Panc1 (cell line): ENCODE measurements at regions not wholly inside any gene's neighbourhood (a gene's known extent, or its start where the extent isn't known, plus 50 kb on each side); places are given as distances from the start of the nearest gene placed in this dataset.

ENCODE experiments used
- CTCF ChIP-seq: fragments of 450-650 bp; IDR thresholded peaks from 2 replicates; pipeline ENCODE4 v1.5.1; 2017; ENCODE audit warnings: mild to moderate bottlenecking
- POLR2AphosphoS5 ChIP-seq: IDR thresholded peaks from 2 replicates; pipeline ENCODE4 v1.6.1; 2012; ENCODE audit warnings: mild to moderate bottlenecking, low read depth, low read length, moderate library complexity
- TF ChIP-seq, protein P1 (sequence below), 2 experiments: IDR thresholded peaks; 2 replicates each; pipeline ENCODE4 v1.6.1; 2011 to 2012; ENCODE audit warnings: low read depth in 2 of 2, control low read depth in 1 of 2, low read length in 1 of 2, mild to moderate bottlenecking in 1 of 2, moderate library complexity in 1 of 2; ENCODE audit not compliant: insufficient read depth in 1 of 2

GRCh38 chr3:193828477-193828876 lies 235.5 kb downstream of the OPA1 start:
- TF ChIP-seq CTCF (no peak), POLR2AphosphoS5 (no peak)
- TF ChIP-seq, protein P1, sequence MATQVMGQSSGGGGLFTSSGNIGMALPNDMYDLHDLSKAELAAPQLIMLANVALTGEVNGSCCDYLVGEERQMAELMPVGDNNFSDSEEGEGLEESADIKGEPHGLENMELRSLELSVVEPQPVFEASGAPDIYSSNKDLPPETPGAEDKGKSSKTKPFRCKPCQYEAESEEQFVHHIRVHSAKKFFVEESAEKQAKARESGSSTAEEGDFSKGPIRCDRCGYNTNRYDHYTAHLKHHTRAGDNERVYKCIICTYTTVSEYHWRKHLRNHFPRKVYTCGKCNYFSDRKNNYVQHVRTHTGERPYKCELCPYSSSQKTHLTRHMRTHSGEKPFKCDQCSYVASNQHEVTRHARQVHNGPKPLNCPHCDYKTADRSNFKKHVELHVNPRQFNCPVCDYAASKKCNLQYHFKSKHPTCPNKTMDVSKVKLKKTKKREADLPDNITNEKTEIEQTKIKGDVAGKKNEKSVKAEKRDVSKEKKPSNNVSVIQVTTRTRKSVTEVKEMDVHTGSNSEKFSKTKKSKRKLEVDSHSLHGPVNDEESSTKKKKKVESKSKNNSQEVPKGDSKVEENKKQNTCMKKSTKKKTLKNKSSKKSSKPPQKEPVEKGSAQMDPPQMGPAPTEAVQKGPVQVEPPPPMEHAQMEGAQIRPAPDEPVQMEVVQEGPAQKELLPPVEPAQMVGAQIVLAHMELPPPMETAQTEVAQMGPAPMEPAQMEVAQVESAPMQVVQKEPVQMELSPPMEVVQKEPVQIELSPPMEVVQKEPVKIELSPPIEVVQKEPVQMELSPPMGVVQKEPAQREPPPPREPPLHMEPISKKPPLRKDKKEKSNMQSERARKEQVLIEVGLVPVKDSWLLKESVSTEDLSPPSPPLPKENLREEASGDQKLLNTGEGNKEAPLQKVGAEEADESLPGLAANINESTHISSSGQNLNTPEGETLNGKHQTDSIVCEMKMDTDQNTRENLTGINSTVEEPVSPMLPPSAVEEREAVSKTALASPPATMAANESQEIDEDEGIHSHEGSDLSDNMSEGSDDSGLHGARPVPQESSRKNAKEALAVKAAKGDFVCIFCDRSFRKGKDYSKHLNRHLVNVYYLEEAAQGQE (IDR thresholded peaks at IDR 0.05; ENCODE audit: insufficient read depth in 1 of 2, low read depth in 2 of 2, low read length in 1 of 2): no peak
